Activated CD4-positive, CD25-positive, alpha-beta regulatory T cell treated with anti-CD3 and anti-CD28 coated beads, Interleukin-2, amount 50 U/mL, for 16 hours (primary cell): ENCODE measurements at regions not wholly inside any gene's neighbourhood (a gene's known extent, or its start where the extent isn't known, plus 50 kb on each side); places are given as distances from the start of the nearest gene placed in this dataset.

Source experiments
- DNase-seq: peaks from one replicate; pipeline ENCODE4 v3.0.0-alpha.2; 2020; ENCODE audit warnings: low read depth, low spot score

DNA sequence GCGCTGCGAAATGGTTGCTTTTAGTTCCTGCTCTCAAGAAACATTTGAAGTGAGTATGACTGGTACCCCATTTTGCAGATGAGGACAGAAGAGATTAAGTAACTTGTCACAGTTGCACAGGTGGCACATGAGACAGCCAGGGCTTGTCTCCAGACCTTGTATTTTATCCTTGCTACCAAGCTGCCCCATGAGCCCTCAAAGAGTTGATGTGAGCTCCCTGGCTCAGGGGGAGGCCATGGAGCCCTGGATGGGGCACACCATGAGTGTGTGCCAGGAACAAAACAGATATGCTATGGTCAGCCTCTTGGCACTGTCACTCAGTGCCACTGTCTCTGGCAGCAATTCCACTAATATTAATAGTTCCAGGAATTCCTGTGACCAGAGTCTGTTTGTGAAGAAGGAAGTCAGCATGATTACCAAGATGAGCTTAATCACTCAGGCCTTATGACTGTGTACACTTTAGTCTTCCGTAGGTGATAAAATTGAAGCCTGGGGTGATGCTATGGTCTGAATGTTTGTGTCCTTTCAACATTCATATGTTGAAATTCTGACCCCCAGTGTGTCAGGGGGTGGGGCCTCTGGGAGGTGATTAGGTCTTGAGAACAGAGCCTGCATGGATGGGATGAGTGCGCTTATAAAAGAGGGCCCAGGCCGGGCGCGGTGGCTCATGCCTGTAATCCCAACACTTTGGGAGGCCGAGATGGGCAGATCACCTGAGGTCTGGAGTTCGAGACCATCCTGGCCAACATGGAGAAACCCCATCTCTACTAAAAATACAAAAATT lies 806.8 kb downstream of the AACS start:
- no peak for DNase-seq

DNA sequence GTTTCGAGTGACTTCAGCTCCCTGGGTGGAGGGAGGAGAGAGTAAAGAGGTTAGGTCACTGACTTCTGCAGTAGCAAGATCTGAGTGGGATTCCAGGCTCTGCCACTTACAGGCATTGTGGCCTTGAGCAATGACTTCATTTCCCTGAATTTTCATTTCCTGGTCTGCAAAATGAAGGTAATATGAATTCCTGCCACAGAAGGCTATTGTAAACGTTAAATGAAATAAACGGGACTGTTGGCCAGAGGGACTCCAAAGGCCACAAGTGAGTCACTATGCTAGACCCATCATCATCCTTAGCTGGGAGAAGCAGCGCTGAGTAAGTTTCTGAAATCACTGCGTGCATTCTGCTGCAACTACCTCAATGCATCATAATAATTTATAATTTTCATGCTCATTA lies 807.8 kb downstream of the AACS start:
- DNase-seq: no peak

DNA sequence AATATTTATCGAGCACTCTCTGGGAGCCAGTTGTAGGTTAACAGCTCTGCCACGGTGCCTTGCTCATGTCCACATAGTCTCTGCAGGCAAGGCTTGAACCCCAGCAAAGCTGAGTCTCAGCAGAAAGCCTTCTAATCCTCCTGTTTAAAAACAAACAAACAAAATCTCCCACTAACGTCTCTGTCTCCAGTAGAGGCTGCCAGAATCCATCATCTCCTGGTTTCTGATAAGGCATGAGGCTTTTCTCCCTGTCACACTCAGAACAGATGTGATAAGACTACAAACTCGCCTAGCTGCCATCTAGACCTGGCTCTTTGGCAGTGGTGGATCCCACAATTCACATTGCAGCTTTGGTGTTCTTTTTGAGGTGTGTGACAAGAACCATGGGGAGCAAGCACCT lies 813.2 kb downstream of the AACS start:
- no peak for DNase-seq

DNA sequence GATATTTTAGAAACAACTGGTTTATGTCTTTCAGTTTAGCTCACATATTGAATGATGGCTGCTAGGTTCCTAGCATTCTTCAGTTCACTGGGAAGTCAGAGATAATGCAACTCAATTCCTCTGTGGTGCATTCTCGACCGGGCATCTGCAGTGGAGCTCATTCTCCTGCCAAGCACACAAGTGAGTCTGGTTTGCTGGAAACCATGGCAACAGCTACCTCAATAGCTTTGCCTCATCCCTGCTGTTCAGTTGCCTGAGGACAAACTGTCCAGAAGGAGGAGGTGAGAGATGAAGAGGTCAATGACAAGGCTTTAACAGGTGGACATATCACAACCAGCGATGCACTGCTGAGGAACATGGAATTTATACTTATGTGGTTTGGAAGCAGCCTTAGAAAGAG lies 816.9 kb downstream of the AACS start:
- no peak for DNase-seq

DNA sequence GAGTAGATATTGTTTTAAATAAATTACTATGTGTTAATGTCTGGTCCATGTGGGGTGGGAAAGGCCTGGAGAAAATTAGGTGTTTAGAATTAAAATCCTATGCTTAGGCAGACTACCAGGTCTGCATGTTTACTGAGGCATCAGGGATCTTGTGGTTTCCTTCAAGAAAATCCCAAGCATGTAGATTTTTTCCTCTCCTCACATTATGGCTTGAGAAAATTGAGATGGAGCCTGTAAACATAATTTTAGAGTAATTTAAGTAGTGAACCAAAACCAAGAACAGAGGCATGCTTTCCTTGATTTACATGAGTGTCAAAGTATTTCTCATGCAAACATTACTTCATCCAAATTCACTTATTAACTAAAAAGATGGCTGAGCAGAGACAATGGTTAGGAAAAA lies 823.7 kb downstream of the AACS start:
- no peak for DNase-seq

DNA sequence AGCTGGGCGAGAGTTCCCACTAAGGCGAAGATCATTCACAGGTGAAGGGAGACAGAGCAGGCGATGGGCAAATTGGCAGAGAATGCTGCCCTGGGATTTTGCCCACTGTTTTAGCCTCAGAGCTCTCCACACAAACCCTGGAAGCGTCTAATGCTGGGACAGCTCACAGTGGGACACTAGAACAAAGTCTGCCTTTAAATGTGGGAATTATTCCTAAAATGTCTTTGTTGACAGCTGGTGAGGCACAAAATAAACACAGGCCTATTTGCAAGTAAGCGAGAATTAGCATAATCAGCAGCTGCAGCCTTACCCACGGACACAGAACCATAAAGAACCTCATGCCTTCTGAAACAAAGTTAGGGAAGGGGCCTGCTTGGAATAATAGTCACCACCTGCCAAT lies 824.5 kb downstream of the AACS start:
- no peak for DNase-seq

DNA sequence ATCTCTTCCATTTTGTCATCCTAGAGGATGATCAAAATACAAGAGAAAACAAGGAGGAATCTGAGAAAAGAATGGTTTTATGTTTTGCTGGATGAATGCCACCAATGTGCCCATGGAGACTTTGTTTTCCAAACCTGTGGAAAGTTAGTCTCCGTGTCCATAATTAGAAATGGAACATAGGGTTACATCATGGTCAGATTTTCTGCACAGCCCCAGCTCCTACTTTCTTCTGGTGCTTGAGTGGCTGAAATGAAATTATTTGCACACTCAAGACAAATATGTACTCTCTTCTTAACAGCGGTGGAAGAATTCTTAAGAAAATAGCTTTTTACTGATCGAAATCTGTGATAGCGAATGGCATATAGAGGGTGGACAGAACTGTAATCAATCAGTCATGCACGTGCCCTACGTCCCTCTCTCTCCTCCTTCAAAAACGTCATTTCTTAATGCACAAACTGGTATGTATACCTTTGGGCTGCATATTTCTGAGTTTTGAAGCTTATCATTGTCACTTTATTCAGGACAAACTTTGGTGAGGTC lies 825.2 kb downstream of the AACS start:
- no peak for DNase-seq

DNA sequence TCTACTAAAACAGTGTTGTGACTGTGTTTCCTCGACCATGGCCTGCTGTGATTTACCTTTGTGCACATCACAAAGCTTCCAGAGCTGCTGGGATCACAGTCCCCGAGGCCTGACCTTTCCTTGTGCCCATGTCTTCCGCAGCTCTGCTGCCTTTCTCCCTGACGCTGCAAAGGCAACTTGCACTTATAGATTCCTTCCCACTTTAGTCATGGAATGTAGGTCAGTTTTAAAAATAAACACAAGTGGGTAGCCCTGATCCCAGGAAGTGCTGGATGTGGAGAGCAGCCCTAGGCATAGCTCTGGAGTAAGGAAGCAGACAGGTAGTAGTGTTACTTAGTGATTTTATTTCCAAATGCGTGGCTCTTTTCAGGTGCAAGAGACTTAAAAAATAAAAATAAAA lies 825.7 kb downstream of the AACS start:
- no peak for DNase-seq

DNA sequence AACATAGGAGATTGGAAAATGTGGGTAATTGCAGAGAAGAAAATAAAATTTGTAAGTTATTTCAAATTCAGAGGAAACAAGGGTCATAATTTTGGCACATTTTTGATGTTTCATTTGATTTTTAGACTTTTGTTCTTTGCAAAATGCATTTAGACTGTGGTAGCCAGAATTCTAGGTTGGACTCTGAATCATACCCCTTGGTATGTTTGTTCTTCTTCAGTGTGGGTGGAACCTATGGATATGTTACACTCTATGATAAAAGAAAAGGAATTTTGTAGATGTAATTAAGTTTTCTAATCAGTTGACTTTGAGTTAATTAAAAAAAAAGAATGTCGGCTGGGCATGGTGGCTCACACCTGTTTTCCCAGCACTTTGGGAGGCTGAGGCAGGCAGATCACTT lies 827.0 kb downstream of the AACS start:
- DNase-seq: no peak

DNA sequence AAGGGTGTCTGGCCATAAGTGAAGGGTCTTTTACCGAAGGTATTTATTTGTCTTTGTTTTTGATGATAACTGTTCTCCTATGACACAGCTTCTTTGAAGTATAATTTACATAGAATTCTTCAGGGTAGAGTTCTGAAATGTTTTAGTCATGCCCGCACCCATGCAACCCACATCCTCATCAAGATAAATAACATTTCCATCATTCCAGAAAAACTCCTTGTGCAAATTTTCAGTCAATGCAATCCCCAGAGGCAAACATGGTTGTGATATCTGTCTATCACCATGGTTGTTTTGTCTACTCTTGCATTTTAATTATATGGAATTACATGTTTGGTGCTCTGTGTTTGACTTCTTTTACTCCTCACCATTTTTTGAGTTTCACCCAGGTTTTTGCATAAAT lies 837.8 kb downstream of the AACS start:
- no peak for DNase-seq

DNA sequence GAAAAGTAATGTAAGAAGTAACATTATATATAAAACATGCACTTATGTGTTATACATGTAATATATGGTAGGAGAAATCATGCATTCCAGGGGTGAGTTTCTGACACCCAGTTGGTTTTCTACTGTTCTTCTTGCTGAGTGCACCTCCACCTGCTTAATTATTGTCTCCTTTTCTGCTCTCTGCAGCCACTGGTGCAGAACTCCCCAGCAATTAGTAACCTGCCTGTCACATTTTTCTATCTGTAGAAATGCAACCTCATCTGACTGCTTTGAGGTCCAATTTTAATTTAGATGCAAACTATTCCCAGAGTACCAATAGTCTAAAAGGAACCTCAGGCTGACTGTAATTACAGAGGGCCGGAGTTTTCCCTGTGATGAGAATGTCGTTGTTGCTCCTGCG lies 842.1 kb downstream of the AACS start:
- DNase-seq: no peak

DNA sequence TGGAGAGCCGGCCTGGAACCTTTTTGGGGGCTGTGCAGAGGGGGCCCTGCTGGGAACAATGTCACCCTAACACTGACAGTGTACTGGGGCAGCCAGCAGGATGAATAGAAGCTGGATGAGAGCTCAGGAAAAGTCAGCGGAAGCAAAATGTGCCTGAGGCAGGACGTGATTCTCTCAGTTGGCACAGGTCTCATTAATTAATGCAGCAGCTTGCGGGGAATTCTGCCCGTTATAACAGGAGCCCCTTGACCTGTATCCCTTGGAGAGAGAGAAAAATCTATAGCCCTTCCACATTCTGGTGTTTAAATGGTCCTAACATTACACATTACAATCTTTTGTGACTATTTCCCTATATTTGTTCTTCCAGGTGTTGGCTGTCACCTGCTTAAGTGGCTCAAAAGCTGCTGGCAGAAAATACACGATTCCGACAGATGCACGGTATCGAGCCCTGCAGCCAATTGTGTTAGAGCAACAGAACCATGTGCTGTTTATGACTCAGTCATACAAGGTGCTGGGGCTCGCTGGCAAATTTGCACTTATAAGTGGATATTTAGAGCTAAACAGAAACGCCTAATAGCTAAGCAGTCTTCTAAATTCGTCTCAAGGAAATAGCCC lies 854.7 kb downstream of the AACS start:
- no peak for DNase-seq

DNA sequence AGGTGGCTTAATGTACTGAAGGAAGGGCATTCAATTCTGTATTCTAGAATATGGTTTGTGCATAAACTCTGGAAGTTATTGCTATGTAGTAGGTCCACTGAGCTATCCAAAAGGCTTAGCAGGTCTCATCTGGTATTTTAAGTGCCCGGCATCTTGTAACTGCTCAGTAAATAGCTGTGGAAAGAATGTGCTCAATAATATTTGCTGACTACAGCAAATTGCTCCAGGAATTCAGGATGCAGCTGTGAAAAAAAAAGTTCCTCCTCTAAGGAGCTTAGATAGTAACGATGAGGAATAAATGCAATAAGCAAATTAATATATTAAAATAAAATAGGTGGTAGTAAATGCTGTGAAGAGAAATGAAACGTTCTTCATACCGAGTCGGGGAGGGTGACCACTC lies 857.1 kb downstream of the AACS start:
- no peak for DNase-seq

DNA sequence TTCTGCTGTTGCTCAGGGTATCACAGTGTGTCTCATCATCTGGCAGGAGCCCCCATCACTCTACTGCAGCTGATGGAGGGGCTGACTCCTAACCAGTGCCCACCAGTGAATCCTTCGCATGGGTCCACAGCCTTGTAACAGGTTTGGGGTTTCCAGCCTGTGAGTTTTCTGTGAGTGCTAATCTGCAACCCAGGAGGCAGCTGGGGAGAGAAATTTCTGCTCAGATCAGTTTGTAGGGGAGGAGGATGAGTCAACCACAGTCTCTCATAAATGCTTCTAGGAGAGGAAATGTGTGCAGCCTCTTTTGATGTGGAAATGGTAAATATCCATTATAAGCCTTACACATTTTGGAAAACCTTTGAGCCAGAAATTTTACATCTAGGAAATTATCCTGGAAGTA lies 871.3 kb downstream of the AACS start:
- DNase-seq: no peak

DNA sequence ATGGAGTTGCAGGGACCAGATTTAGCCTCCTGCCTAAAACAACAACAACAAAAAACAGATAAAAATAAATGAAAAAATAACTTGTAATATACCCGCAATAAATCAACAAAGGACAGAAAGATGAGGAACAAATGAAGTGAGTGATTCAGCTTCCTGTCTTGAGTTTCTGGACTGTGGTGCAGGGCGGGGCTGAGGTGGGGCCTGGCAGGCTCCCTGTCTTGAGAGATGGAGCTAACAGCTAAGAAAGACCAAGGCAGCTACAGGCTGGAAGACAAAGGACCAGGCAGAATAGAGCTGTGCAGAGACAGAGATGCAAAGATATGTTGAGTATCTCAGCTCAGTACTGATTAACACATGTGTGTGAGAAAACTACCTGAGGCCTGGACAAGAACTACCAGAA lies 879.2 kb downstream of the AACS start:
- DNase-seq: no peak

DNA sequence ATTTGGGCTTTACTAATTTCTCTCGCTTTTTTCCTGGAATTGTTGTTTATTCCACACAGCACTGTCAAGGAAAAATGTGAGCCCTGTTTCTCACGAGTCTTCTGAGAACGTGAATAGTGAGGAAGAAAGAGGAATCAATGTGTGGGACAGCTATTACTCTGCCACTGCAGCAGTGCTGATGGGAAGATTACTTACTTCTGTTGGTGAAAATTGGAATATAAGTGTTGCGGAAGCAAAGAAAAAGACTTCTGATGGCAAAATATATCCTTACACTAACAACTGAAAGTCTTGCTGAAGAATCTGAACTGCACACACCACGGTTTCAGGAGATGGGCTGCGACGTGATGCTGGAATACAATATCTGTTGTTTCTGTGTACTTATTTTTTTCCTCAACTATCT lies 884.2 kb downstream of the AACS start:
- DNase-seq: no peak

DNA sequence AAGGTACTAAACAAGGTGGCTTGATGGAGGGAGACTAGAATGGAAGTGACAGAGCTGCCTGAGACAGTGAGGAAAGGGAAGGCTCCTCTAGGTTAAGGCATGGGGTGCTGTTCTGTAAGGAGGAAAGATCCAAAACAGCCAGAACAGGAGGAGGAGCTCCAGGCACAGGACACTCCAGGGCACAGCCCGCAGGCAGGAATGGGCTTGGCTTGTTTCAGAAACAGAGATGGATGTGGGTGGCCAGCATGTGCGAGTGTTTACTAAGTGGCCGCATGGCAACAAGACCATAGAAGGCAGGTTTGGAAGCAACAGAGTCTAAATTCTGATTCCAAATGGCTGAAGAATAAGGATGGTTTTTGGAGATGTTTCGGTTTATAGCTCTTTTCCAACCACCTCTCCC lies 889.1 kb downstream of the AACS start:
- no peak for DNase-seq

DNA sequence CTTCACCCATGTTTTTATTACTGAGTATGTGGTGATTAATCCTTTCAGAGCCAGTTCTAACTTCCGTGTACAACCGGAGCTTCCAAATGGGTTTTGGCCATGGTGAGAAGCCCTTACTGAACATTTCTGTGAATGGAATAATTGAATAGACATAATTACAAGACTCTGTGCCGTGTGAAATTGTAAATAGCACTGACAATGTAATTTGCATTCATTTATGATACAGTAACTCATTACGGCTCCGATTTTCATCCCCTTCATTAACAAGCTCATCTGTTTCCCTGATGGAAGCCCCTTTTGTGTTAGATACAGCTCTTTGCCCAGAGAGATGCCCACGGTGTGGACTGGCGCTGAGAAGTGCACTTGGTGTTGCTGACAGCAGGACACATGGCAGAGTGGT lies 891.0 kb downstream of the AACS start:
- no peak for DNase-seq

DNA sequence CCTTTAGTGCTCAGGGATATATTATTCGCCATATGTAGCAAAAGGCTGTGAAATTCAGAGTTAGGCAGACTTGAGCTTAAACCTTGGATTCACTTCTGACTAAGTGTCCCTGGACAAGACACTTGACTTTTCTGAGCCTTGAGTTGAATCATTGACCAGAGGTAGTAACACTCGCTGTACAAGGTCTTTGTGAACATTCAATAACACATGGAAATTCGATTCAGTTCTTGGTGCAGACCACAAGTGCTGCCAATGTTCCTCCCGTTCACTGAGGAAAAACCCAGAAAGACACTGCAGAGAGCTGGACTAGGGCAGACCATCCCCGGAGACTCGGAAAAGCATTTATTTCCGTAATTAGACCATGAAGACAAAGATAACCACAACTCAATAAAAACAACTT lies 901.4 kb downstream of the AACS start:
- DNase-seq: no peak

DNA sequence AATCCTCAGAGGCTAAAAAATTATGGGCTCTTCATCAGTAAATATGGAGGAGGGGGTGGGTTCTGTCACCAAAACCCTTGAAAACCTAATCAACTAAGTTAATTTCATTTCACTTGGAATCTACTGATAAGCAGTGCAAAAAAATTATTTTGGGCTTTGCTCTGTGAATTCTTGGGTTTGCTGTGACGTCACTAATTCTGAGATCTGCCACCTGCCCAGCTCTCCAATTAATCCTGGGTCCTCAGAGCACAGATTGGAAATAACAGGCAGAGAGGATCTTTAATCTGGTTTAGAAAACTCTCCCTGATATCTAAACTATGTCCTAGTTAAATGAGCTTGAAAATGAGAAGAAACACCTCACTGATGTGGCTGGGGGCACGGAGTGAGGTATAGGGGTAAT lies 903.2 kb downstream of the AACS start:
- no peak for DNase-seq

DNA sequence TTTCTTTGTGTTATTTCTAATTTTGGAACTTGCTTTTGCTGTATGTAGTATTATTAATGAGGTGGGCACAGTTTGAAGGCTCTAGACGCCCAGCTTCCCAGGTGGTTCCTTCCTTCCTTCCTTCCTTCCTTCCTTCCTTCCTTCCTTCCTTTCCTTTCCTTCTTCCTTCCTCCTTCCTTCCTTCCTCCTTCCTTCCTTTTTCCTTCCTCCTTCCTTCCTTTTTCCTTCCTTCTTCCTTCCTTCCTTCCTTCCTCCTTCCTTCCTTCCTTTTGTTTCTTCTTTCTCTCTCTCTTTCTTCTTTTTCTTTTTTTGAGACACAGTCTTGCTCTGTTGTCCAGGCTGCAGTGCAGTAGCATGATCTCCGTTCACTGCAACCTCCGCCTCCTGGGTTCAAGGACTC lies 906.7 kb downstream of the AACS start:
- DNase-seq: no peak

DNA sequence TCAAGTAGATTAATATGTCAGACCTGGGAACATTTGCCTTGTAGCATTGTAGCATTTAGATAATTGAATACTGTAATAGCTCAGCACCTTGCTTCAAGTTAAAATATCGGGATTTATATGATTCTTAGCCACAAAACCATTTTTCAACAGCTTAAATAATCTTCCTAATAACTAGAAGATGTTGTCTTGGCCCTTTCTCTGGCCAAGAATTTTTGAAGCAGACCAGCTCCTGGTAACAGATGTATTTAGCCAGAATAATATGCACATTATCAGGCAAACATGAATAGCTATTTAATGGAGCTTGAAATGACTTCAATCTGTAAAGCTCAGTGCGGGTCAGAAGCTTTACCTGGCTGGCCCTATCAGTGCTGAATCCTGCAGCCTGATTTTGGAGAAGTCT lies 913.1 kb downstream of the AACS start:
- DNase-seq: no peak

DNA sequence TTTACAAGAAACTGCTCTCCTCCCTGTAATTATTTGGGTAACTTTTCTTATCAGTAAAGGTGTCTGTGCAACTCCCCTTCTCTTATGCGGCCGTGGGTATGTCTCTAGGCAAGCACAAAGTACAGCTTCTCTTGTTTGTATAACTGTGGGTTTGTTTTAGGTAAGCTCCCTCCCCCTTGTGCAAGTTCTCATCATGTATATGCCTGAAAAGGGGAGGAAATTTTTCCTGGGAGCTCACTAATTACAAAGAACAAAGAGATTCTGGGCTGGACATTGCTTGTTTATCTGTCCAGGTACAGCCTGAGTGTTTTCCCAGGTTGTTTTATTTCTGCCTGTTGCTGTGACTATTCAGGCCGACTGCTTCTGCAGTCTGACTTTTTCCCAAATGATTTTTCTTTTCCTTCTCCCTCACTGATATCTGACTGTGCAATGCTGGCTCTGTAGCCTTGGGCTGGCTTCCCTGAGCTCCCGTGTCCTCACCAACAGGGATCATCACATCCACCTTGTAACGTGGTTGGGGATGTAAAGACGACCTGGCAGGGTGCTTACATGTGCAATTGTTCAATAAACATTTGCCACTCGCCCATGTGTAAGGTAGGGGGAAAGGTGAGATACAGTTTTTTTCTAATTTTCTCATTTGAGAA lies 916.5 kb downstream of the AACS start:
- DNase-seq: no peak
